SK-N-MC (cell line): ENCODE measurements at regions not wholly inside any gene's neighbourhood (a gene's known extent, or its start where the extent isn't known, plus 50 kb on each side); places are given as distances from the start of the nearest gene placed in this dataset.
"Not testable (repeated sequence)": the region's sequence is repeated elsewhere in the genome, so short reads cannot be mapped to it uniquely, and the experiment has no call there.

Experiments
- DNase-seq: peaks from one replicate; pipeline ENCODE4 v3.0.0-alpha.2; 2011; ENCODE audit warnings: low read depth, low spot score
- H3K27ac ChIP-seq: fragments of 200-600 bp; sonication (generic); 2 replicates; pipeline ENCODE4 v1.5.1; 2016; ENCODE audit warnings: mixed run types
- H3K36me3 ChIP-seq: fragments of 200-600 bp; sonication (generic); 2 replicates; pipeline ENCODE4 v1.6.1; 2017; ENCODE audit warnings: antibody characterized with exemption, low read length, mixed read lengths; ENCODE audit not compliant: insufficient read depth
- H3K4me3 ChIP-seq: fragments of 200-600 bp; sonication (generic); 2 replicates; pipeline ENCODE4 v1.5.1; 2016
- H3K9ac ChIP-seq: fragments of 200-600 bp; sonication (generic); 2 replicates; pipeline ENCODE4 v1.8.0; 2017; ENCODE audit warnings: mixed run types, mixed read lengths; ENCODE audit not compliant: insufficient read length
- H3K9me3 ChIP-seq: fragments of 200-600 bp; sonication (generic); 2 replicates; pipeline ENCODE4 v1.6.1; 2017; ENCODE audit warnings: low read depth, mild to moderate bottlenecking, antibody characterized with exemption, low read length, moderate library complexity, mixed read lengths
- EZH2 ChIP-seq: fragments of 200-600 bp; sonication (generic); IDR thresholded peaks from one replicate; pipeline ENCODE4 v1.6.1; 2017; ENCODE audit warnings: antibody characterized with exemption
- FOXP2 ChIP-seq: optimal IDR thresholded peaks from 2 replicates; pipeline ENCODE3; 2011; ENCODE audit warnings: mild to moderate bottlenecking, moderate library complexity; ENCODE audit not compliant: insufficient read depth; ENCODE audit errors: extremely low read length, control extremely low read depth
- POLR2AphosphoS5 ChIP-seq: IDR thresholded peaks from 2 replicates; pipeline ENCODE4 v1.6.1; 2012; ENCODE audit warnings: mild to moderate bottlenecking, low read depth, low read length, borderline replicate concordance

DNA sequence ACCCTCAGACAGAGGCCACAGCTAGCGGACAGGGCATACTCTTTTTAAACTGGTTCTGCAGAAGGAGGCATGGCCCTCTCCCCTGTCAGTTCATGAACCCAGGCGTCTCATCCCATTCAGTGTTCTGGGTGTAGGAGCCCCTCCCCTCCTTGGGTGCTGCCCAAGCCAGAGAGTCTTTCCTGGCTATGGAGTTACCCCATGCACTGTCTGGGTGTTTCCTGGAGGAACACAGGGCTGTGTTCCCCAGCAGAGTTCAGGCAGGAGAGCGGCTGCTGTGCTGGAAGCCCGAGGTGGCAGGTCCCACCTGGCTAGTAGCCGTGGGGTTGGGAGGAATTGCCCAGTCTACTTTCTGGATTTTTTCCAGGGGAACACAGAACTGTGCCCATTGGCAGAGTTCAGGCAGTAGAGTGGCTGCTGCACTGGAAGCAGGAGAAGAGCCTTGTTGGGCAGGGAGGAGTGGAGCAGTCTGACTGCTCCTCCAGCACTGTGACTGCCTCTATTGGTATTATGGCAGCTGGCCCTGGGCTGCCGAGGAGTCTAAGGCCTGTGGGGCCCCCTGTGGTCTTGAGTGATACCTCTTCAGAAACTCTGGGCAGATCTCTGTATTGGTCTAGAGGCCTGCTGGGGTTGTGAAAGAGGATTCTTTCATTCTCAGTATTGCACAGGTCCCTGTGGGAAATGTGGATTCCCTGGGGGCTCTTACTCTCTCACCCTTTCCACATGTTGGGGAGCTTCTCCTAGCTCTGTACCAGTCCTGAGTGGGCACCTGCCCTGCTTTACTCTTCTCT is 168.3 kb downstream of the PCDH20 start:
- TF ChIP-seq FOXP2 (no peak), EZH2 (no peak), POLR2AphosphoS5 (no peak)
- no peaks in the 10 kb centered on the region for H3K9me3 ChIP-seq
- no peak for DNase-seq
- no peaks in the 10 kb centered on the region for H3K36me3 ChIP-seq
- no peak overlapping the region for H3K9ac ChIP-seq
- no peak overlapping the region for H3K27ac ChIP-seq
- no peak overlapping the region for H3K4me3 ChIP-seq

- no peak overlapping the region for H3K4me3 ChIP-seq
- no peak overlapping the region for H3K9ac ChIP-seq
- no peaks in the 10 kb centered on the region for H3K9me3 ChIP-seq
- TF ChIP-seq FOXP2, result no peak
- no peak for TF ChIP-seq EZH2
- TF ChIP-seq POLR2AphosphoS5, result no peak
- H3K27ac ChIP-seq, result no peak overlapping the region
- no peak for DNase-seq
- no peaks in the 10 kb centered on the region for H3K36me3 ChIP-seq
These were observed 169.3 kb downstream of the PCDH20 start for GRCh38 chr13:61246351-61246750.

DNA sequence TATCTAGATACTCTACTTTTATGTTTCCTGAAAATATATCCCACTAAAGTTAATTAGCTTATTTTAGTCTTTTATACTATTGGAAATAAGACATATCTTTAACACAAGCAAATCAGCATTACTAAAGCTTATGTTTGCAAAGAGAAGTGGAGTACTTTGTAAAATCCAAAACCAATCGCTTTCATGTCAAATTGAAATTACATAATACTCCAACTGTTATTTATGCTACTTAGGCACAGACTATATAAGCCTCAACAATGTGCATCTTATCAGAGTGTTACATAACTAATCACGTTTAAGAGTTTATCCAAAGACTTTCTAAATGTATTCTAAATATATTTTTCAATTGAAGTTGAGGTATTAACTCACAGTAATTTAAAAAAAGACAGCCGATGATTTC is 200.0 kb downstream of the PCDH20 start:
- no peak overlapping the region for H3K9ac ChIP-seq
- TF ChIP-seq POLR2AphosphoS5 (no peak), FOXP2 (no peak), EZH2 (no peak)
- no peak overlapping the region for H3K4me3 ChIP-seq

GRCh38 chr13:61215116-61215515 is 200.5 kb downstream of the PCDH20 start:
- DNase-seq, result no peak
- H3K4me3 ChIP-seq, result no peak overlapping the region
- no peaks in the 10 kb centered on the region for H3K36me3 ChIP-seq
- no peaks in the 10 kb centered on the region for H3K9me3 ChIP-seq
- no peak overlapping the region for H3K9ac ChIP-seq
- H3K27ac ChIP-seq, result no peak overlapping the region
- TF ChIP-seq POLR2AphosphoS5, result no peak
- no peak for TF ChIP-seq EZH2
- TF ChIP-seq FOXP2, result no peak

More for the DNA sequence above, 200.0 kb downstream of the PCDH20 start:
- Histone ChIP-seq H3K27ac (no peak overlapping the region), H3K36me3 (no peaks in the 10 kb centered on the region), H3K9me3 (no peaks in the 10 kb centered on the region)
- DNase-seq, result peak; percentile 35

DNA sequence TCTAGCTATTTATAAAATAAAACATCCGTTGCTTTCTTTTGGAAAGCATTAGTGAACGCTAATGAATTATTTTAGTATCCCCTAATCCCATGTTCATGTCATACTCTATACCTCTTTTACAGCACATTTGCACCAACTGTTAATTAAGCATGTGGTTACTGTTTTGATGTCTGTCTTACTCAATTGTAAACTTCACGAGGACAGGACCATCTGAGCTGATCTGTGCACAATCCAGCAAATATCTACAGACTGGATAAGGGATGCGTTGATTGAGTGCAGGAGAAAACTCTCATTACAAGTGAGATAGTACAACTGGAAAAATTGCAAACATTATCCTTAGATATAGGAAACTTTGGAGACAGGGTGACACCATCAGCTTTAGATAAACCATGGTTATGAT is 201.1 kb downstream of the PCDH20 start:
- TF ChIP-seq EZH2 (no peak), FOXP2 (no peak), POLR2AphosphoS5 (no peak)
- Histone ChIP-seq H3K27ac (no peak overlapping the region), H3K9me3 (no peaks in the 10 kb centered on the region), H3K9ac (no peak overlapping the region), H3K36me3 (no peaks in the 10 kb centered on the region), H3K4me3 (no peak overlapping the region)
- DNase-seq, result no peak

DNA sequence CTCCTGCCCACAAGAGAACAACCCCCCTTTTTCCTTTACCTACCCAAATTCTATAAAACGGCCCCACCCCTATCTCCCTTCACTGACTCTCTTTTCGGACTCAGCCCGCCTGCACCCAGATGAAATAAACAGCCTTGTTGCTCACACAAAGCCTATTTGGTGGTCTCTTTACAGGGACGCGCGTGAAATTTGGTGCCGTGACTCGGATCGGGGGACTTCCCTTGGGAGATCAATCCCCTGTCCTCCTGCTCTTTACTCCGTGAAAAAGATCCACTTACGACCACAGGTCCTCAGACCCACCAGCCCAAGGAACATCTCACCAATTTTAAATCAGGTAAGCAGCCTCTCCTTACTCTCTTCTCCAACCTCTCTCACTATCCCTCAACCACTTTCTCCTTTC is 209.8 kb downstream of the PCDH20 start:
- H3K9ac ChIP-seq, H3K36me3 ChIP-seq, H3K9me3 ChIP-seq, H3K27ac ChIP-seq, DNase-seq, H3K4me3 ChIP-seq: not testable (repeated sequence)

DNA sequence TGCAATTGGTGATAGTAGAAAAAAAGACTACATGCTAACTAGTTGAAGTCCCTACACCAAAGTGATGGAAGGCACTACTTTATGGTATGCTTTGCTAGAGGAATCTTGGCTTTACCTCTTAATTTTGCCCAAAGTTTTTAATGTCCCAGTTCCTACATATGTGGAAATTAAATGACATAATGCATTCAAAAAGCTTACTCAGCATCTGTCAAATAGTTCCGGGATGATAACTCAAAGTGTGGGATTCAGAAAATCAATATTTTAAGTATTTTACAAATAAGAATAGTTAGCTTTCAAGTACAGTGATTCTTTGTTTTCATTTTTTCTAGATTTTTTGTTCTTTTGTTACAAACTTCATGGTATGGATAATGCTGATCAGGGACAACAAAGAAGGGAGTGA is 211.6 kb downstream of the PCDH20 start:
- no peak for TF ChIP-seq POLR2AphosphoS5
- no peak for TF ChIP-seq FOXP2
- TF ChIP-seq EZH2, result no peak
- Histone ChIP-seq H3K36me3 (no peaks in the 10 kb centered on the region), H3K27ac (no peak overlapping the region), H3K9ac (no peak overlapping the region), H3K4me3 (no peak overlapping the region), H3K9me3 (no peaks in the 10 kb centered on the region)
- DNase-seq, result no peak

DNA sequence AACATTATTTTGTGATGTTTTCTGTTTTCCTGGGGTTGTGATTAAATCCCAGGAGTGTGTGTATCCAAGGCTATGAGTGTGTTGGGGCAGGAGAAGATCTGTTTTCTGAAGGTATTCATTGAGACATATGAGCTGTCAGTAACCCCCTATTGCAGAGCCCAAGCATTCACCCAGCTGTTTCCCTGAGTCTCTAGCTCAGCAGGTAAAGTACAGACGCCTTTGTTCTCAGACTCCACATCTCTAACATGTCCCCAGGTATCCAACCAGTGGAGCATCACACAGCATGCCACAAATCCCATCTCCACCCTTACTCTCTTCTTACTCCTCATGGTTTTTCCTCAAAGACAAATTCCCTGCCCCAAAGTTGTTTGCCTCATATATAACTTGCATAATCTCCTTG is 213.6 kb downstream of the PCDH20 start:
- H3K36me3 ChIP-seq, result no peaks in the 10 kb centered on the region
- H3K27ac ChIP-seq, result no peak overlapping the region
- no peak overlapping the region for H3K9ac ChIP-seq
- DNase-seq, result no peak
- TF ChIP-seq EZH2 (no peak), POLR2AphosphoS5 (no peak), FOXP2 (no peak)
- H3K4me3 ChIP-seq, result no peak overlapping the region
- no peaks in the 10 kb centered on the region for H3K9me3 ChIP-seq

GRCh38 chr13:61192826-61193225 is 222.8 kb downstream of the PCDH20 start:
- TF ChIP-seq EZH2 (no peak), FOXP2 (no peak), POLR2AphosphoS5 (no peak)
- Histone ChIP-seq H3K27ac (no peak overlapping the region), H3K4me3 (no peak overlapping the region), H3K36me3 (no peaks in the 10 kb centered on the region), H3K9me3 (no peaks in the 10 kb centered on the region), H3K9ac (no peak overlapping the region)
- DNase-seq, result no peak
